Activated T-cell treated with anti-CD3 and anti-CD28 coated beads, Interleukin-2, amount 50 U/mL, for 48 hours (primary cell): ENCODE measurements at regions not wholly inside any gene's neighbourhood (a gene's known extent, or its start where the extent isn't known, plus 50 kb on each side); places are given as distances from the start of the nearest gene placed in this dataset.
"Not testable (repeated sequence)": the region's sequence is repeated elsewhere in the genome, so short reads cannot be mapped to it uniquely, and the experiment has no call there.

Source experiments
- DNase-seq, 2 experiments: peaks; one replicate each; pipeline ENCODE4 v3.0.0-alpha.2; 2020

DNA sequence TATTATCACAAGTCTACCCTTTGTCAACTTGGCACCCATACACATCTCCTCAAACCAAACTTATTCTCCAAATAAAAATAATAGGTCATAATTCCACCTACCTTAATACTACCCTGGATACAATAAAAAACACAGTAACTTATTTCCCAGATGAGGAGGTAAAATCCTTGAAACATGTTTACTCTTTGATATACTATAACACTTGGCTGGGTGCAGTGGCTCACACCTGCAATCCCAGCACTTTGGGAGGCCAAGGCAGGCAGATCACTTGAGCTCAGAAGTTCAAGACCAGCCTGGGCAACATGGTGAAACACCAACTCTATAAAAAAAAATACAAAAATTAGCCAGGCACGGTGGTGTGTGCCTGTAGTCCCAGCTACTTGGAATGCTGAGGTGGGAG, 54.4 kb upstream of the PRSS3 start:
- not testable (repeated sequence) for DNase-seq

DNA sequence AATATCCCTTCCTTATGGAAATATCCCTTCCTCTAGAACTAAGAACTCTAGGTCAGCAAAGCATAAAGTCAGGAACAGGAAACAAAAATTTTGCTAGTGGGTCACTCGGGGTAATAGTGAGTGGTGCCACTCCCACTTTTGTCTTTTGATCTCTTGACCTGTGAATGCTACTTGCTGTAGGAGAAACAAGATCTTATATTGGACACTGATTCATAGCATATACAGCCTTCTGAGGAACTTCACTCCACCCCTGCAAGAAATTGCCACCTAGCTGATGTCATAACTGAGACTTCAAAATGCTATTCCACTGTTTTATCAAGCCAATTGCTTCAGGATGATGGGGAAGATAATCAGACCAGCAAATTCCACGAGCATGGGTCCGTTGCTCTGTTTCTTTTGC, 53.3 kb upstream of the PRSS3 start:
- no peak for DNase-seq

DNA sequence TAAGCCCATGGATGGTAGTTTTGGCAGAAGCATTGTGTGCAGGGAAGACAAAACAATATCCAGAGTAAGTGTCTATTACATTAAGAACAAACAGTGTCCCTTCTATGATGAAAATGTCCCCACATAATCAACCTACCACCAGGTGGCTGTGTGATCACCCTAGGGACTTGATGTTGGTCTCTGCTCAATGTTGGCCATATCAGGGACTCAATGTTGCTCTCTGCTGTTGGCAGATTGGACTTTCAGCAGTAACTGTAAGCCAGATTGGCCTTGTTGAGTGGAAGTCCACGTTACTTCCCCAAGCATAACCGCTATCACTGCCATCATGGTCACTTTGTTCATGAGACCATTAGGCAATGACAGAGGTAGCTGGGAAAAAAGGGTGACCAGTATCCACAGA, 52.8 kb upstream of the PRSS3 start:
- DNase-seq: no peak
